Endodermal cell (in vitro differentiated cells): ENCODE measurements at regions not wholly inside any gene's neighbourhood (a gene's known extent, or its start where the extent isn't known, plus 50 kb on each side); places are given as distances from the start of the nearest gene placed in this dataset.
"Not testable (repeated sequence)": the region's sequence is repeated elsewhere in the genome, so short reads cannot be mapped to it uniquely, and the experiment has no call there.

Source experiments
- DNase-seq: peaks from one replicate; pipeline ENCODE4 v3.0.0-alpha.2; 2017
- H3K27ac ChIP-seq: 2 replicates; pipeline ENCODE4 v1.5.1; 2013; ENCODE audit warnings: mild to moderate bottlenecking, low read depth, low read length, moderate library complexity
- H3K27me3 ChIP-seq: 2 replicates; pipeline ENCODE4 v1.6.1; 2013; ENCODE audit warnings: mild to moderate bottlenecking, low read length, moderate library complexity; ENCODE audit not compliant: insufficient read depth, control insufficient read depth, poor library complexity, severe bottlenecking
- H3K36me3 ChIP-seq: 2 replicates; pipeline ENCODE4 v1.7.0; 2013; ENCODE audit warnings: mild to moderate bottlenecking, low read length, moderate library complexity; ENCODE audit not compliant: control insufficient read depth, insufficient read depth
- H3K4me1 ChIP-seq: one replicate; pipeline ENCODE4 v1.7.0; 2013; ENCODE audit warnings: low read length; ENCODE audit not compliant: control insufficient read depth, insufficient read depth
- H3K4me3 ChIP-seq: 2 replicates; pipeline ENCODE4 v1.5.1; 2013; ENCODE audit warnings: mild to moderate bottlenecking, low read length, moderate library complexity
- H3K9ac ChIP-seq: 2 replicates; pipeline ENCODE4 v1.6.1; 2013; ENCODE audit warnings: mild to moderate bottlenecking, low read length, moderate library complexity; ENCODE audit not compliant: poor library complexity, severe bottlenecking; ENCODE audit errors: extremely low read depth
- H3K9me3 ChIP-seq: 2 replicates; pipeline ENCODE4 v1.6.1; 2013; ENCODE audit warnings: mild to moderate bottlenecking, low read length, moderate library complexity; ENCODE audit not compliant: control insufficient read depth
- H3K27ac Mint-ChIP-seq: 2 replicates; pipeline ENCODE4 v1.8.0; 2020; ENCODE audit warnings: mixed read lengths
- H3K27me3 Mint-ChIP-seq: 2 replicates; pipeline ENCODE4 v1.8.0; 2021; ENCODE audit warnings: mild to moderate bottlenecking, mixed read lengths; ENCODE audit not compliant: insufficient read depth
- H3K36me3 Mint-ChIP-seq: 2 replicates; pipeline ENCODE4 v1.8.0; 2020; ENCODE audit warnings: low read depth, mixed read lengths
- H3K4me1 Mint-ChIP-seq: 2 replicates; pipeline ENCODE4 v1.8.0; 2020; ENCODE audit warnings: mixed read lengths
- H3K4me3 Mint-ChIP-seq: 2 replicates; pipeline ENCODE4 v1.8.0; 2020; ENCODE audit warnings: mild to moderate bottlenecking, moderate library complexity, mixed read lengths
- H3K9me3 Mint-ChIP-seq: 2 replicates; pipeline ENCODE4 v1.8.0; 2020; ENCODE audit warnings: mild to moderate bottlenecking, mixed read lengths
- CTCF ChIP-seq: fragments of 200-600 bp; sonication (generic); conservative IDR thresholded peaks from 2 replicates; pipeline ENCODE4 v1.5.0; 2021; ENCODE audit warnings: antibody characterized with exemption, mild to moderate bottlenecking
- WGBS, 2 experiments: methylation state at CpG; one replicate each; pipeline versions ENCODE4 v1.1.5 to v1.1.7; 2013; ENCODE audit warnings: missing lambda C conversion rate in 2 of 2, mixed read lengths in 1 of 2; ENCODE audit not compliant: insufficient coverage in 1 of 2, insufficient read length in 1 of 2; 5-methylcytosine and 5-hydroxymethylcytosine counted together

- no peaks in the 10 kb centered on the region for H3K36me3 Mint-ChIP-seq
- no peak overlapping the region for H3K9ac ChIP-seq
- DNase-seq, result no peak
- H3K4me3 ChIP-seq, result no peak overlapping the region
- H3K36me3 ChIP-seq, result no peaks in the 10 kb centered on the region
- no peak overlapping the region for H3K27ac ChIP-seq
- peaks cover under 1% of the 10 kb centered on the region for H3K9me3 Mint-ChIP-seq
- no peaks in the 10 kb centered on the region for H3K9me3 ChIP-seq
- H3K4me1 Mint-ChIP-seq, result peaks cover 20% of the 10 kb centered on the region
- no CpG with 5 or more reads among the region's 2 CpGs for WGBS, 2 experiments
- no peaks in the 10 kb centered on the region for H3K27me3 Mint-ChIP-seq
- no peak overlapping the region for H3K27ac Mint-ChIP-seq
- no peaks in the 10 kb centered on the region for H3K27me3 ChIP-seq
- TF ChIP-seq CTCF, result no peak
- no peaks in the 10 kb centered on the region for H3K4me1 ChIP-seq
- no peak overlapping the region for H3K4me3 Mint-ChIP-seq
These were observed 153.2 kb upstream of the PRDX4 start for GRCh38 chrX:23514082-23514481.

- TF ChIP-seq CTCF, result no peak
- Mint-ChIP-seq H3K4me3 (no peak overlapping the region), H3K9me3 (no peaks in the 10 kb centered on the region), H3K36me3 (no peaks in the 10 kb centered on the region), H3K27me3 (no peaks in the 10 kb centered on the region), H3K4me1 (peaks cover 19% of the 10 kb centered on the region), H3K27ac (no peak overlapping the region)
- H3K4me3 ChIP-seq, result no peak overlapping the region
- H3K27ac ChIP-seq, result no peak overlapping the region
- no peaks in the 10 kb centered on the region for H3K9me3 ChIP-seq
- WGBS, 2 experiments, result 64% methylated on average over 2 of the region's 2 CpGs; no CpG with 5 or more reads in 1 of the 2 experiments
- no peaks in the 10 kb centered on the region for H3K27me3 ChIP-seq
- DNase-seq, result no peak
- no peak overlapping the region for H3K9ac ChIP-seq
- H3K36me3 ChIP-seq, result no peaks in the 10 kb centered on the region
- H3K4me1 ChIP-seq, result no peaks in the 10 kb centered on the region
These were observed 152.3 kb upstream of the PRDX4 start for GRCh38 chrX:23515028-23515427.

GRCh38 chrX:23523026-23523657, 144.2 kb upstream of the PRDX4 start:
- H3K27me3 Mint-ChIP-seq, result not testable (repeated sequence)
- 97% methylated on average over 33 of the region's 37 CpGs; no CpG with 5 or more reads in 1 of the 2 experiments for WGBS, 2 experiments

GRCh38 chrX:23524467-23524866, 142.8 kb upstream of the PRDX4 start:
- Mint-ChIP-seq H3K4me3 (no peak overlapping the region), H3K4me1 (no peaks in the 10 kb centered on the region), H3K27me3 (peaks cover 5% of the 10 kb centered on the region), H3K36me3 (peaks cover 10% of the 10 kb centered on the region), H3K27ac (no peak overlapping the region), H3K9me3 (peaks cover 36% of the 10 kb centered on the region)
- H3K36me3 ChIP-seq, result no peaks in the 10 kb centered on the region
- no peaks in the 10 kb centered on the region for H3K27me3 ChIP-seq
- H3K27ac ChIP-seq, result no peak overlapping the region
- 88% methylated on average over 4 of the region's 5 CpGs; no CpG with 5 or more reads in 1 of the 2 experiments for WGBS, 2 experiments
- H3K4me1 ChIP-seq, result no peaks in the 10 kb centered on the region
- DNase-seq, result no peak
- TF ChIP-seq CTCF, result no peak
- no peak overlapping the region for H3K9ac ChIP-seq
- peaks cover 5% of the 10 kb centered on the region for H3K9me3 ChIP-seq
- no peak overlapping the region for H3K4me3 ChIP-seq

More at GRCh38 chrX:23523026-23523657, 144.2 kb upstream of the PRDX4 start:
- not testable (repeated sequence) for H3K4me1 Mint-ChIP-seq, H3K4me1 ChIP-seq, H3K27me3 ChIP-seq, H3K9me3 ChIP-seq, H3K4me3 ChIP-seq, H3K27ac ChIP-seq, H3K9ac ChIP-seq, H3K36me3 ChIP-seq, DNase-seq, H3K4me3 Mint-ChIP-seq, H3K27ac Mint-ChIP-seq
- Mint-ChIP-seq H3K36me3 (peaks cover 10% of the 10 kb centered on the region), H3K9me3 (peaks cover 35% of the 10 kb centered on the region)
